Type B pancreatic cell (in vitro differentiated cells): ENCODE measurements at regions not wholly inside any gene's neighbourhood (a gene's known extent, or its start where the extent isn't known, plus 50 kb on each side); places are given as distances from the start of the nearest gene placed in this dataset.

Experiments
- DNase-seq: peaks from one replicate; pipeline ENCODE4 v3.0.0; 2021; ENCODE audit warnings: mixed read lengths; ENCODE audit not compliant: unreplicated experiment; ENCODE audit errors: extremely low spot score
- H3K27ac Mint-ChIP-seq: 2 replicates; pipeline ENCODE4 v1.8.0; 2021; ENCODE audit warnings: mild to moderate bottlenecking, mixed read lengths
- H3K27me3 Mint-ChIP-seq: 2 replicates; pipeline ENCODE4 v1.8.0; 2021; ENCODE audit warnings: mixed read lengths
- H3K36me3 Mint-ChIP-seq: 2 replicates; pipeline ENCODE4 v1.8.0; 2021; ENCODE audit warnings: mixed read lengths
- H3K4me1 Mint-ChIP-seq: one replicate; pipeline ENCODE4 v1.8.0; 2021; ENCODE audit warnings: mixed read lengths; ENCODE audit not compliant: unreplicated experiment
- H3K4me3 Mint-ChIP-seq: 2 replicates; pipeline ENCODE4 v1.8.0; 2021; ENCODE audit warnings: mild to moderate bottlenecking, mixed read lengths
- H3K9me3 Mint-ChIP-seq: 2 replicates; pipeline ENCODE4 v1.8.0; 2021; ENCODE audit warnings: mixed read lengths
- TF ChIP-seq, protein P1 (sequence below): fragments of 200-600 bp; sonication (generic); conservative IDR thresholded peaks from 2 replicates; pipeline ENCODE4 v1.5.0; 2021; ENCODE audit warnings: antibody characterized with exemption, mild to moderate bottlenecking

DNA sequence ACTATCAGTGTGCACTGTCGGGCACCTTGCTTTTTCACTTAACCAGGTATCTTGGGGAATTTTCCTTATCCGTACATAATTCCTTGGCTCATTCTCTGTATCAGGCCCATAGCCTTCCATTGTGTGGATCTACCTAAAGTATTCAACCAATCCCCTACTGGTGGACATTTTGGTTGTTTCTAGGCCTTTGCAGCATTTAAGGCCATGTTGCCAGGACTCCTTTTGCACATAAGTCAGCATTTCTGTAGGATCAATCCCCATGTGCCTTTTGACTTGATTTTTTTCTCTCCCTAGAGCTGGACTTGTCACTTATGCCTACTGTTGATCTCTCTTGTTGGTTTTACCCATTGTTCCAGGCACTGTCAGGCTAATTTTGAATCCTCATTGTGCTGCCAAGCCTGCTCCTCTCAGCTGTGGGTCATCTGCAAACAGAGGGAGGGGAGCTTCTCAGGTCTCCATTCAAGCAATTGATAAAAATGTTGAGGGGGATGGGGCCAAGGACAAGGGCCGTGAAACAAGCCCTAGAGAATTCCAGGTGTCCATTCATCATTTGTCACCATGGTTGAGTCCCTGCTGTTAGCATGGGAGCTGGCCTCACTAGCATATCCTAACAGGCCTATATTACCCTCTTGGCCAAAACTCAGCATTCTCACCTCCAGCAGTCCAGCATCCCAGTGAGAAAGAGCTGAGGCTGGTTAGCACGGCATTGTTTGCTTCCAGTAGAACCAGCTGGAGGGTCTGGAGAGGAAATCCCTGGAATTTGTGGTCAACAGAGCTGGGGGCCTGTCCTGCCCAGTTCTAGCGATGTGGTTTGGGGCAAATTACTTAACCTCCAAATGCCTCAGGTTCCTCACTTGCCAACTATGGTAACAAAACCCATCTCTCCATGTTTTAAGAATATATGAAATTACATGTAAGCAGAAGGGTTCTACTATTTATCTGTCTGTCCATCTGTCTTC lies 178.4 kb downstream of the MRPL14 start:
- Mint-ChIP-seq H3K4me3 (no peak overlapping the region), H3K4me1 (peaks cover 23% of the 10 kb centered on the region), H3K36me3 (no peaks in the 10 kb centered on the region), H3K27ac (no peak overlapping the region), H3K27me3 (no peaks in the 10 kb centered on the region), H3K9me3 (peaks cover 8% of the 10 kb centered on the region)
- peak; percentile 31 for DNase-seq
- TF ChIP-seq, protein P1, sequence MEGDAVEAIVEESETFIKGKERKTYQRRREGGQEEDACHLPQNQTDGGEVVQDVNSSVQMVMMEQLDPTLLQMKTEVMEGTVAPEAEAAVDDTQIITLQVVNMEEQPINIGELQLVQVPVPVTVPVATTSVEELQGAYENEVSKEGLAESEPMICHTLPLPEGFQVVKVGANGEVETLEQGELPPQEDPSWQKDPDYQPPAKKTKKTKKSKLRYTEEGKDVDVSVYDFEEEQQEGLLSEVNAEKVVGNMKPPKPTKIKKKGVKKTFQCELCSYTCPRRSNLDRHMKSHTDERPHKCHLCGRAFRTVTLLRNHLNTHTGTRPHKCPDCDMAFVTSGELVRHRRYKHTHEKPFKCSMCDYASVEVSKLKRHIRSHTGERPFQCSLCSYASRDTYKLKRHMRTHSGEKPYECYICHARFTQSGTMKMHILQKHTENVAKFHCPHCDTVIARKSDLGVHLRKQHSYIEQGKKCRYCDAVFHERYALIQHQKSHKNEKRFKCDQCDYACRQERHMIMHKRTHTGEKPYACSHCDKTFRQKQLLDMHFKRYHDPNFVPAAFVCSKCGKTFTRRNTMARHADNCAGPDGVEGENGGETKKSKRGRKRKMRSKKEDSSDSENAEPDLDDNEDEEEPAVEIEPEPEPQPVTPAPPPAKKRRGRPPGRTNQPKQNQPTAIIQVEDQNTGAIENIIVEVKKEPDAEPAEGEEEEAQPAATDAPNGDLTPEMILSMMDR = no peak

DNA sequence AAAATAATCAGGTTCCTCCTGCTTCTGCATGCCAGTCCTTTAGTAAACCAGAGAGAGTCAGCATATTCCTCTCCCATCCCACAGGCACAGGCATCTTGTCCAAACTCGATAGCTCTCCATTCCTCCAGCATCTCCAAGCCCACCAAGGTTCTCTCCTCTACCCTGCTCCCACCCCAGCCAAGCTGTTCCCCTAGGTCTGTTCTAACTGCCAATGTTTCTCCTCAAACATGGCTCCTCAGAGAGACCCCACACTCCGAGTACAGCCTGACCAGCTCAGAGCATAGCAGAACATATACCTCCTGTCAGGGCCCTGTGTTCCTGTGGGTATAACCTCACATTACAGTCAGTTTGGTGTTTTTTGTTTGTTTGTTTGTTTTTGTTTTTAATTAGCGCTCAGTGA lies 177.8 kb downstream of the VEGFA start:
- peaks cover 8% of the 10 kb centered on the region for H3K9me3 Mint-ChIP-seq
- H3K27ac Mint-ChIP-seq = no peak overlapping the region
- H3K4me3 Mint-ChIP-seq = no peak overlapping the region
- H3K36me3 Mint-ChIP-seq = no peaks in the 10 kb centered on the region
- peaks cover 18% of the 10 kb centered on the region for H3K4me1 Mint-ChIP-seq
- peak; percentile 50 for DNase-seq
- TF ChIP-seq, protein P1 = no peak
- no peaks in the 10 kb centered on the region for H3K27me3 Mint-ChIP-seq

DNA sequence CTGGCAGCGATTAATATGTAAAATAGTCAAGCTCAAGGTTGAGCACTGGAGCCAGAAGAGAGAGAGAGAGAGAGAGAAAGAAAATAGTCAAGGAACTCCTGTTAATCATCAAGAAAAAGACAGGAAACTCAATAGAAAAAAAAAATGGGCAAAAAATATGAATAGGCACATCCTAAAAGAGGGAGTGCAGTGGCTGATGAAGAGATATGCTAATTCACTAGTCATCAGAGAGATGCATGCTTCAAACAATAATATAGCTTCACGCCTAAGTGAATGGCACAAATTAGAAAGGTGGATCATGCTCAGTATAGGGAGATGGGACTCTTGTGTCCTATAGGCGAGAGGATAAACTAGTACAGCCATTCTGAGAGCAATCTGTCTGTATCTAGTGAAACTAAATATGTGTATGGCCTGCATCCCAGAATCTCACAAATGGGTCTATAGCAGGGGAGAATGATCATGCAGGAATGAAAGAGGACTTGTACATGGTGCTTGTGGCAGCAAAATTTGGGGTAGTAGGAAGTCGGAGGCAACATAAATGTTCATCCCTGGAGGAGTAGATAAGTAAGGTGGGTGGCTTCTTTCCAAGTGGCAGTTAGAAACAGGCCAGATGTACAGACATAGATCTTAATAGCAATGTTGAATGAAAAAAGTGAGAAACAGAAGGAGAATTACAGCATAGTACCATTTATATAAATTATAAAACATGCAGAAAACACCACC lies 176.8 kb downstream of the VEGFA start:
- H3K36me3 Mint-ChIP-seq = no peaks in the 10 kb centered on the region
- H3K4me1 Mint-ChIP-seq = peaks cover 17% of the 10 kb centered on the region
- H3K27ac Mint-ChIP-seq = no peak overlapping the region
- H3K27me3 Mint-ChIP-seq = no peaks in the 10 kb centered on the region
- DNase-seq = no peak
- peaks cover 8% of the 10 kb centered on the region for H3K9me3 Mint-ChIP-seq
- TF ChIP-seq, protein P1 = no peak
- no peak overlapping the region for H3K4me3 Mint-ChIP-seq

DNA sequence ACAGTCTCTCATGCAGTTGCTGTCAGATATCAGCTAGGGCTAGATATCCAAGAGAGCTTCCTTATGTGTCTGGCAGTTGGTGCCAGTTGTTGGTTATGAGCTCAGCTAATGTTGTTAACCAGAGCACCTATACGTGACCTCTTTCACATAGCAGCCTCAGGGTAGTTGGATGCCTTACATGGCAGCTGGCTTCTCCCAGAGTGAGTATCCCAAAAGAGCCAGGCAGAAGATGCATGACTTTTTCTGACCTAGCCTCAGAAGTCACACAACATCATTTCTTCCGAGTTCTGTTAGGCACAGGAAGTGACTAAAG lies 175.7 kb downstream of the VEGFA start:
- peaks cover 11% of the 10 kb centered on the region for H3K4me1 Mint-ChIP-seq
- TF ChIP-seq, protein P1 = no peak
- DNase-seq = no peak
- no peak overlapping the region for H3K27ac Mint-ChIP-seq
- no peaks in the 10 kb centered on the region for H3K36me3 Mint-ChIP-seq
- H3K9me3 Mint-ChIP-seq = peaks cover 8% of the 10 kb centered on the region
- no peaks in the 10 kb centered on the region for H3K27me3 Mint-ChIP-seq
- no peak overlapping the region for H3K4me3 Mint-ChIP-seq

DNA sequence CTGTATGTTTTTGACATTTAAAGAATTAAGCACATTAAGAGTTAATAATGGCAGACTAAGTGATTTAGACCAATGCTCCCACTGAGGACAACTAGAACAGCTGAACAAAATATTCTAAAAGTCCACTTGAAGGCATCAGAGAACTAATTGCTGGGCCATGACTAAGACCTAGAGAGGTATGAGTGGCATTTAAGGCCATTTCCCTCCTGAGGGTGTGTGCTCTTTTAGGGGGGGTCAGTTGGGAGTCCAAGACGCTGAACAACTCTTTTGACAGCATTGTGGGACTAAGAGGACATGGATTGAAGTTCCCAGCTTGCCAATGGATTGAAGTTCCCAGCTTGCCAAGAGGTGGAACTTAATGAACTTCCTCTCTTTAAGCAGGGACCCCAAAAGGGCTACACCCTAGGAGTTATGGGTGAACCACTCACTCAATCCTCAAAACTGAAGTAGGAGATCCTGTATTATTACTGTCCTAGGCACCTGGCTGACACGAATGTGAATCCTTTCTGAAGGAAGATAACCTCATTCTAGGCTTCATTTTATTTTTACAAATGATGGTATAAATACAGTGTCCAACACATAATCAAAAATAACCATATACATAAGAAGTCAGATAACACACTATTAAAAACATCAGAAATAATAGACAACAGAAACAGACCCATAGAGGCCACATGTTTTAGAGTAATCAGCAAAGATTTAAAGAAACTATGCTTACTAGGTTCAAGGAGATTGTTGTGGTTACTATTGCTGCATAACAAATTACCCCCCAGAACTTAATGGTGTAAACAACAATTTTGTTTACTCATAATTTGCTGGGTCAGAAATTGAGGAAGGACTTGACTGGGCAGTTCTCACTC lies 175.1 kb downstream of the VEGFA start:
- DNase-seq = no peak
- peaks cover 8% of the 10 kb centered on the region for H3K9me3 Mint-ChIP-seq
- peaks cover 9% of the 10 kb centered on the region for H3K4me1 Mint-ChIP-seq
- H3K27ac Mint-ChIP-seq = no peak overlapping the region
- H3K27me3 Mint-ChIP-seq = no peaks in the 10 kb centered on the region
- no peak overlapping the region for H3K4me3 Mint-ChIP-seq
- TF ChIP-seq, protein P1 = no peak
- no peaks in the 10 kb centered on the region for H3K36me3 Mint-ChIP-seq
